Erythroblast (primary cell): ENCODE measurements at regions not wholly inside any gene's neighbourhood (a gene's known extent, or its start where the extent isn't known, plus 50 kb on each side); places are given as distances from the start of the nearest gene placed in this dataset.

ENCODE experiments used
- GATA1 ChIP-seq: IDR thresholded peaks from 2 replicates; pipeline ENCODE4 v1.6.1; 2011; ENCODE audit warnings: low read depth, mild to moderate bottlenecking, control low read depth, low read length, moderate library complexity
- POLR2A ChIP-seq: IDR thresholded peaks from 2 replicates; pipeline ENCODE4 v1.6.1; 2011; ENCODE audit warnings: mild to moderate bottlenecking, low read length

- TF ChIP-seq POLR2A (no peak), GATA1 (no peak)
Measured at GRCh38 chr14:86798330-86798729, 1194.7 kb downstream of the GALC start.
